Pancreas (tissue), 10 donors: ENCODE measurements at regions not wholly inside any gene's neighbourhood (a gene's known extent, or its start where the extent isn't known, plus 50 kb on each side); places are given as distances from the start of the nearest gene placed in this dataset.

Experiments
- ATAC-seq, 4 donors: fragments of 200-7000 bp; cut with Tn5 transposase; one replicate each; pipeline versions ENCODE4 v1.8.0 to v1.9.1; 2020; ENCODE audit warnings: mild to moderate bottlenecking in 4 of 4, moderate library complexity in 4 of 4
- DNase-seq, 6 donors: peaks; one replicate each; pipeline ENCODE4 v3.0.0-alpha.2; 2020
- FAIRE-seq: peaks from 2 replicates; lab custom pipeline; 2012; peaks lifted over from hg19 to GRCh38; lab: Jason Lieb, UNC
- H3K27ac ChIP-seq, 4 donors: fragments of 200-600 bp; sonication (generic); 1 replicate in 3 of 4; 2 replicates in 1 of 4; pipeline versions ENCODE4 v1.5.0 to v1.8.0; 2020
- H3K27me3 ChIP-seq, 4 donors: fragments of 200-600 bp; one replicate each; pipeline ENCODE4 v1.8.0; 2021
- H3K36me3 ChIP-seq, 3 donors: fragments of 200-600 bp; sonication (generic) in 1 of 3; one replicate each; pipeline versions ENCODE4 v1.5.0 to v1.8.0; 2020 to 2021
- H3K4me1 ChIP-seq, 3 donors: fragments of 200-600 bp; one replicate each; pipeline ENCODE4 v1.8.0; 2021
- H3K4me3 ChIP-seq, 4 donors: fragments of 200-600 bp; sonication (generic) in 2 of 4; one replicate each; pipeline versions ENCODE4 v1.5.0 to v1.8.0; 2020 to 2021
- H3K9me3 ChIP-seq, 4 donors: fragments of 200-600 bp; one replicate each; pipeline ENCODE4 v1.8.0; 2021
- WGBS, 2 donors: extraction: QIAGEN DNeasy Blood & Tissue Kit; methylation state at CpG; one replicate each; pipeline ENCODE4 v1.1.7; 2013; 5-methylcytosine and 5-hydroxymethylcytosine counted together
- intact Hi-C, 3 donors: fragments of 100-400 bp; cut with DNase I; formaldehyde crosslinking; loops; one replicate each; pipeline versions ENCODE4 v1.11.1 to v1.14.2; 2022
- TF ChIP-seq, protein P1 (sequence below), 4 donors: fragments of 200-600 bp; sonication (generic) in 3 of 4; IDR thresholded peaks; one replicate each; pipeline versions ENCODE4 v1.5.0 to v1.8.0; 2021; ENCODE audit warnings: antibody characterized with exemption in 4 of 4
- donor health status: healthy with polysubstance abuse.
- donor health status: DM: no; HTN: no; CAD: no; lungs with moderate emphysema.
- donor health status: DM: no; HTN: no; CAD: no.
- donor health status: control.
- donor health status: control.
- donor health status: Bipolar disorder and iron deficiency.
- donor health status: DM: yes; HTN: yes; CAD: no.
- donor health status: DM: no; HTN: no; CAD: no.
- donor health status: DM: no; HTN: no; CAD: no.
- donor health status: DM: yes; HTN: yes; CAD: no.

DNA sequence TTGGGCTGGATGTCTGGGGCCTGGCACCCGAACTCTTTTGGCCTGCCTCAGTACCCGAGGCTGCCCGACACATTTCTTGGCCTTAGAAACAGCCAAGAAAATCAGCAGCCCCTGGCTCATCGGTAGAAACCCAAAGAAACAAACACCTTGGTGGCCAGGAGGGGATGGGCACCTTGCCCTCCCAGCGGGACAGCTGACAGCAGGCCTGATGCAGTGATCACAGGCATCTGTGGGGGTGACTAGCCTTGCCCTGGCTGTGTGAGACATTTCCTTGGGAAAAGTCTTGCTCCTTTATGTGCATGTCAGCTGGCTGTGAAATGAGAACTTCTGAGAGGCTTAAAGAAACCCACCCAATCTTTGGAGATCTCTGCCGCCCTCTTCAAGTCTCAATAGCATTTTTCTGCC, 60.9 kb downstream of the SMIM38 start:
- TF ChIP-seq, protein P1, sequence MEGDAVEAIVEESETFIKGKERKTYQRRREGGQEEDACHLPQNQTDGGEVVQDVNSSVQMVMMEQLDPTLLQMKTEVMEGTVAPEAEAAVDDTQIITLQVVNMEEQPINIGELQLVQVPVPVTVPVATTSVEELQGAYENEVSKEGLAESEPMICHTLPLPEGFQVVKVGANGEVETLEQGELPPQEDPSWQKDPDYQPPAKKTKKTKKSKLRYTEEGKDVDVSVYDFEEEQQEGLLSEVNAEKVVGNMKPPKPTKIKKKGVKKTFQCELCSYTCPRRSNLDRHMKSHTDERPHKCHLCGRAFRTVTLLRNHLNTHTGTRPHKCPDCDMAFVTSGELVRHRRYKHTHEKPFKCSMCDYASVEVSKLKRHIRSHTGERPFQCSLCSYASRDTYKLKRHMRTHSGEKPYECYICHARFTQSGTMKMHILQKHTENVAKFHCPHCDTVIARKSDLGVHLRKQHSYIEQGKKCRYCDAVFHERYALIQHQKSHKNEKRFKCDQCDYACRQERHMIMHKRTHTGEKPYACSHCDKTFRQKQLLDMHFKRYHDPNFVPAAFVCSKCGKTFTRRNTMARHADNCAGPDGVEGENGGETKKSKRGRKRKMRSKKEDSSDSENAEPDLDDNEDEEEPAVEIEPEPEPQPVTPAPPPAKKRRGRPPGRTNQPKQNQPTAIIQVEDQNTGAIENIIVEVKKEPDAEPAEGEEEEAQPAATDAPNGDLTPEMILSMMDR (IDR thresholded peaks at IDR 0.05), result no peak
- intact Hi-C loops, result no loop called here
- FAIRE-seq, result no peak

GRCh38 chr11:69217276-69218105, 61.8 kb downstream of the SMIM38 start:
- peak in 2 of 6 donors; percentile 23 to 54 for DNase-seq
- intact Hi-C loops, result no loop called here
- Histone ChIP-seq H3K4me1 (no peaks in the 10 kb centered on the region), H3K36me3 (no peaks in the 10 kb centered on the region), H3K4me3 (no peak overlapping the region), H3K27me3 (no peaks in the 10 kb centered on the region), H3K27ac (no peak overlapping the region), H3K9me3 (no peaks in the 10 kb centered on the region)
- peak; percentile 33 to 78 (median 64) for ATAC-seq
- FAIRE-seq, result no peak
- 59 to 60% methylated on average over 9 of the region's 9 CpGs for WGBS, 2 donors
- TF ChIP-seq, protein P1 (IDR thresholded peaks at IDR 0.05), result no peak

More for the DNA sequence above, 60.9 kb downstream of the SMIM38 start:
- H3K9me3 ChIP-seq, result no peaks in the 10 kb centered on the region
- no peak for ATAC-seq
- H3K27me3 ChIP-seq, result no peaks in the 10 kb centered on the region
- H3K4me3 ChIP-seq, result no peak overlapping the region
- no peaks in the 10 kb centered on the region for H3K36me3 ChIP-seq
- H3K27ac ChIP-seq, result no peak overlapping the region
- WGBS, 2 donors, result 74 to 81% methylated on average over 6 of the region's 6 CpGs
- no peaks in the 10 kb centered on the region for H3K4me1 ChIP-seq
- peak in 1 of 6 donors; percentile 5 for DNase-seq

DNA sequence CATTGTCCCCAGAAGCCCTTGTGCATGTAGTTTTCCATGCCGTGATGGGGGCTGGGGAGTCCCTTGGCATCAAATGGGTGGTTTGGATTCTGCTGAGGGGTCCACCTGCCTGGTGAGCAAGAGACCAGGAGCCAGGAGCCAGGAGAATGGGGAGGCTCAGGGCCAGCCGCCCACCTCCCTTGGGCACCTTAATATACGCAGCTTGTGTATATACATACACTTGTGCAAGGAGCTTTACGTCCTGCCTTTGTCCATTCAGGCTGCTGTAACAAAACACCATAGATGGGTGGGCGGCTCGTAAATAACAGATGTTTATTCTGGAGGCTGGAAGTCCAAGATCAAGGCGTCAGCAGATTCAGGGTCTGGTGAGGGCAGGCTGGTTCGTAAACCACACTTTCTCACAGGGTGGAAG, 62.5 kb downstream of the SMIM38 start:
- H3K36me3 ChIP-seq, result no peaks in the 10 kb centered on the region
- H3K4me3 ChIP-seq, result no peak overlapping the region
- TF ChIP-seq, protein P1 (IDR thresholded peaks at IDR 0.05), result no peak
- H3K4me1 ChIP-seq, result no peaks in the 10 kb centered on the region
- H3K27ac ChIP-seq, result no peak overlapping the region
- FAIRE-seq (no peak), DNase-seq (peak in 2 of 6 donors; percentile 11 to 33), ATAC-seq (no peak)
- H3K27me3 ChIP-seq, result no peaks in the 10 kb centered on the region
- 69 to 74% methylated on average over 8 of the region's 8 CpGs for WGBS, 2 donors
- intact Hi-C loops, result no loop called here
- H3K9me3 ChIP-seq, result no peaks in the 10 kb centered on the region

GRCh38 chr11:69218946-69219720, 63.4 kb downstream of the SMIM38 start:
- H3K4me3 ChIP-seq, result no peak overlapping the region
- no peak overlapping the region for H3K27ac ChIP-seq
- H3K9me3 ChIP-seq, result no peaks in the 10 kb centered on the region
- FAIRE-seq (no peak), DNase-seq (peak in 2 of 6 donors; percentile 4 to 21), ATAC-seq (no peak)
- TF ChIP-seq, protein P1 (IDR thresholded peaks at IDR 0.05), result no peak
- H3K27me3 ChIP-seq, result no peaks in the 10 kb centered on the region
- intact Hi-C loops, result no loop called here
- H3K4me1 ChIP-seq, result no peaks in the 10 kb centered on the region
- WGBS, 2 donors, result 68 to 78% methylated on average over 11 of the region's 11 CpGs
- H3K36me3 ChIP-seq, result no peaks in the 10 kb centered on the region
